Endodermal cell (in vitro differentiated cells): ENCODE measurements at regions not wholly inside any gene's neighbourhood (a gene's known extent, or its start where the extent isn't known, plus 50 kb on each side); places are given as distances from the start of the nearest gene placed in this dataset.
A peak's percentile ranks its signal among the peaks of the same experiment; 100 is the strongest.
"Not testable (repeated sequence)": the region's sequence is repeated elsewhere in the genome, so short reads cannot be mapped to it uniquely, and the experiment has no call there.

Source experiments
- DNase-seq: peaks from one replicate; pipeline ENCODE4 v3.0.0-alpha.2; 2017
- H3K27ac ChIP-seq: 2 replicates; pipeline ENCODE4 v1.5.1; 2013; ENCODE audit warnings: mild to moderate bottlenecking, low read depth, low read length, moderate library complexity
- H3K27me3 ChIP-seq: 2 replicates; pipeline ENCODE4 v1.6.1; 2013; ENCODE audit warnings: mild to moderate bottlenecking, low read length, moderate library complexity; ENCODE audit not compliant: insufficient read depth, control insufficient read depth, poor library complexity, severe bottlenecking
- H3K36me3 ChIP-seq: 2 replicates; pipeline ENCODE4 v1.7.0; 2013; ENCODE audit warnings: mild to moderate bottlenecking, low read length, moderate library complexity; ENCODE audit not compliant: control insufficient read depth, insufficient read depth
- H3K4me1 ChIP-seq: one replicate; pipeline ENCODE4 v1.7.0; 2013; ENCODE audit warnings: low read length; ENCODE audit not compliant: control insufficient read depth, insufficient read depth
- H3K4me3 ChIP-seq: 2 replicates; pipeline ENCODE4 v1.5.1; 2013; ENCODE audit warnings: mild to moderate bottlenecking, low read length, moderate library complexity
- H3K9ac ChIP-seq: 2 replicates; pipeline ENCODE4 v1.6.1; 2013; ENCODE audit warnings: mild to moderate bottlenecking, low read length, moderate library complexity; ENCODE audit not compliant: poor library complexity, severe bottlenecking; ENCODE audit errors: extremely low read depth
- H3K9me3 ChIP-seq: 2 replicates; pipeline ENCODE4 v1.6.1; 2013; ENCODE audit warnings: mild to moderate bottlenecking, low read length, moderate library complexity; ENCODE audit not compliant: control insufficient read depth
- H3K27ac Mint-ChIP-seq: 2 replicates; pipeline ENCODE4 v1.8.0; 2020; ENCODE audit warnings: mixed read lengths
- H3K27me3 Mint-ChIP-seq: 2 replicates; pipeline ENCODE4 v1.8.0; 2021; ENCODE audit warnings: mild to moderate bottlenecking, mixed read lengths; ENCODE audit not compliant: insufficient read depth
- H3K36me3 Mint-ChIP-seq: 2 replicates; pipeline ENCODE4 v1.8.0; 2020; ENCODE audit warnings: low read depth, mixed read lengths
- H3K4me1 Mint-ChIP-seq: 2 replicates; pipeline ENCODE4 v1.8.0; 2020; ENCODE audit warnings: mixed read lengths
- H3K4me3 Mint-ChIP-seq: 2 replicates; pipeline ENCODE4 v1.8.0; 2020; ENCODE audit warnings: mild to moderate bottlenecking, moderate library complexity, mixed read lengths
- H3K9me3 Mint-ChIP-seq: 2 replicates; pipeline ENCODE4 v1.8.0; 2020; ENCODE audit warnings: mild to moderate bottlenecking, mixed read lengths
- WGBS, 2 experiments: methylation state at CpG; one replicate each; pipeline versions ENCODE4 v1.1.5 to v1.1.7; 2013; ENCODE audit warnings: missing lambda C conversion rate in 2 of 2, mixed read lengths in 1 of 2; ENCODE audit not compliant: insufficient coverage in 1 of 2, insufficient read length in 1 of 2; 5-methylcytosine and 5-hydroxymethylcytosine counted together
- TF ChIP-seq, protein P1 (sequence below): fragments of 200-600 bp; sonication (generic); conservative IDR thresholded peaks from 2 replicates; pipeline ENCODE4 v1.5.0; 2021; ENCODE audit warnings: antibody characterized with exemption, mild to moderate bottlenecking

DNA sequence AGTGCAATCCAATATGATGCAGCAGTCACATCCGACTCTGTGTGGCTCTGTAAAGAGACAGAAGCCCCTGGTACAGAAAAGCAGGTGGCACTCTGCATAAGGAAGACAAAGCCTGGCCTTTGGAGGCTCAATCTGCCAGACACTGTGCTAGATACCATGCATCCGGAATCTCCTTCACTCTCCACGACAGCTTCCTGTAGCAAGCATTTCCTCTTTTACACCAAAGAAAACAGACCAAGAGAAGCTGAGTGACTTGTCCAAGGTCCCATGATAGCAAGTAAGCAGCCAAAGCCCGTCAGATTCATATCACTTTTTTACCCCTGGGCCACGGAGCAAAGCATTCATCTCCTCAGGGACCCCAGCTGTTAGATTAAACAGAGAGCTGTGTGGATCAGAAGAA is 64.2 kb upstream of the SMIM23 start:
- H3K9ac ChIP-seq = no peak overlapping the region
- no peak overlapping the region for H3K4me3 ChIP-seq
- H3K4me1 Mint-ChIP-seq = peaks cover 27% of the 10 kb centered on the region
- no peaks in the 10 kb centered on the region for H3K4me1 ChIP-seq
- no peaks in the 10 kb centered on the region for H3K36me3 Mint-ChIP-seq
- peak; percentile 39 for DNase-seq
- peaks cover 9% of the 10 kb centered on the region for H3K27me3 Mint-ChIP-seq
- H3K4me3 Mint-ChIP-seq = no peak overlapping the region
- WGBS, 2 experiments = 79 to 96% methylated on average over 3 to 5 of the region's 5 CpGs
- H3K9me3 ChIP-seq = peaks cover 1% of the 10 kb centered on the region
- no peaks in the 10 kb centered on the region for H3K36me3 ChIP-seq
- H3K27ac Mint-ChIP-seq = no peak overlapping the region
- H3K27me3 ChIP-seq = no peaks in the 10 kb centered on the region
- H3K27ac ChIP-seq = no peak overlapping the region
- TF ChIP-seq, protein P1, sequence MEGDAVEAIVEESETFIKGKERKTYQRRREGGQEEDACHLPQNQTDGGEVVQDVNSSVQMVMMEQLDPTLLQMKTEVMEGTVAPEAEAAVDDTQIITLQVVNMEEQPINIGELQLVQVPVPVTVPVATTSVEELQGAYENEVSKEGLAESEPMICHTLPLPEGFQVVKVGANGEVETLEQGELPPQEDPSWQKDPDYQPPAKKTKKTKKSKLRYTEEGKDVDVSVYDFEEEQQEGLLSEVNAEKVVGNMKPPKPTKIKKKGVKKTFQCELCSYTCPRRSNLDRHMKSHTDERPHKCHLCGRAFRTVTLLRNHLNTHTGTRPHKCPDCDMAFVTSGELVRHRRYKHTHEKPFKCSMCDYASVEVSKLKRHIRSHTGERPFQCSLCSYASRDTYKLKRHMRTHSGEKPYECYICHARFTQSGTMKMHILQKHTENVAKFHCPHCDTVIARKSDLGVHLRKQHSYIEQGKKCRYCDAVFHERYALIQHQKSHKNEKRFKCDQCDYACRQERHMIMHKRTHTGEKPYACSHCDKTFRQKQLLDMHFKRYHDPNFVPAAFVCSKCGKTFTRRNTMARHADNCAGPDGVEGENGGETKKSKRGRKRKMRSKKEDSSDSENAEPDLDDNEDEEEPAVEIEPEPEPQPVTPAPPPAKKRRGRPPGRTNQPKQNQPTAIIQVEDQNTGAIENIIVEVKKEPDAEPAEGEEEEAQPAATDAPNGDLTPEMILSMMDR = no peak
- H3K9me3 Mint-ChIP-seq = peaks cover 8% of the 10 kb centered on the region

DNA sequence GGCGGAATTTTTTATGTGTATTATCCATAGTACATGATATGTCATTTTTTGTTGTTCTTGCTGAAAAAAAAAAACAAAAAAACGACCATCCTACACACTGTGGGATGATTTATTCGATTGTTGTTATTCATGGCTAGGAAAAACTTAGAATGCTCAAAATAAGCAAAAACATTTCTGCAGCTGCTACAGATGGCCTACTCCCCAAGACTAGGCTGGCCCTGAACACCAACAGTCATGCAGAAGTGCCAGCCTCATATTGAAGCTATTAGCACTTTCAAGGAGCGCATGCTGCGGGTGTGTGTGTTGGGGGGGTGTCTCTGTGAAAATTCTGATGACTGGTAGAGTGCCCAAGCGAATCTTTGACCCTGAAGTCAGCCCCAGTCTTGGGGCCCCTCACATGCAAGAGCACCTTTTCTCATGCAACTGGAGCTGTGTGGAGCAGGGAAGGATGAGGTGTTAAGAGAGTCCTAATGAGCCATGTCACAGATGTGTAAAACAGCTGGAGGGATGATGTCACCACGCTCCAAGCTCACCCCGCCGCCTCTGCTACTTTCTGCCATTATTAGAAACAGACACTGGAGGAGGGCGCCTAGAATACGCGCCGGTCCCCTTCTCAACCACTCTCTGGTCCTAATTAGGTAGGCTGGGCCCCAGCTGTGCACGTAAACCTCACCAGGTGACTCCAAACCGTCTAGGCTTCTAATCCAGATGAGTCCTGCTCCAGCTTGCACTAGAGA is 61.0 kb upstream of the SMIM23 start:
- Histone ChIP-seq H3K36me3 (no peaks in the 10 kb centered on the region), H3K4me3 (no peak overlapping the region), H3K27me3 (no peaks in the 10 kb centered on the region), H3K27ac (no peak overlapping the region), H3K4me1 (no peaks in the 10 kb centered on the region), H3K9ac (no peak overlapping the region), H3K9me3 (peaks cover 17% of the 10 kb centered on the region)
- H3K27ac Mint-ChIP-seq = no peak overlapping the region
- 70 to 81% methylated on average over 6 to 14 of the region's 15 CpGs for WGBS, 2 experiments
- peak; percentile 59 for DNase-seq
- no peaks in the 10 kb centered on the region for H3K36me3 Mint-ChIP-seq
- no peak overlapping the region for H3K4me3 Mint-ChIP-seq
- TF ChIP-seq, protein P1 = no peak
- H3K27me3 Mint-ChIP-seq = peaks cover 4% of the 10 kb centered on the region
- peaks cover 27% of the 10 kb centered on the region for H3K4me1 Mint-ChIP-seq
- H3K9me3 Mint-ChIP-seq = peaks cover 18% of the 10 kb centered on the region

DNA sequence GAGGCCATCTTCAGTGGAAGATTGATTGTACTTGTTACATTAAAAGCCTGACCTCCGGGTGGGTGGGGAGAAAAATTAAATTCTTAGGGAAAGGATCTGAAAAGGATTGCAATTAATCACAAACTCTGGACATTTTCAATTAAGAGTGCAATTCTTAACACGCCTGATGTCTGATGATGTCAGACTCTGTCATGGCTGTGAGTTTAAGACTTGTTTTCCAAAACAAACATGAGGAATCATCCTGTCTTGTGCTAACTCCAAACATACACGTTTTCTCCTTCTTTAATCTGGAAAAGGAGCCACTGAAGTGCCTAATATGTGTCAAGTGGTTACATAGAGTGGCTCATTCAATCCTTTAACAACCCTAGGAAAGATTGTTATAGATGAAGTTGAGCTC is 60.4 kb upstream of the SMIM23 start:
- TF ChIP-seq, protein P1 = no peak
- H3K4me3 Mint-ChIP-seq = no peak overlapping the region
- no peak overlapping the region for H3K4me3 ChIP-seq
- H3K9me3 ChIP-seq = peaks cover 22% of the 10 kb centered on the region
- WGBS, 2 experiments = 93 to 100% methylated on average over 1 to 3 of the region's 3 CpGs
- no peak overlapping the region for H3K9ac ChIP-seq
- H3K27me3 ChIP-seq = no peaks in the 10 kb centered on the region
- H3K4me1 Mint-ChIP-seq = peaks cover 27% of the 10 kb centered on the region
- no peaks in the 10 kb centered on the region for H3K36me3 Mint-ChIP-seq
- DNase-seq = no peak
- H3K9me3 Mint-ChIP-seq = peaks cover 22% of the 10 kb centered on the region
- H3K4me1 ChIP-seq = no peaks in the 10 kb centered on the region
- no peaks in the 10 kb centered on the region for H3K27me3 Mint-ChIP-seq
- no peaks in the 10 kb centered on the region for H3K36me3 ChIP-seq
- H3K27ac ChIP-seq = no peak overlapping the region
- no peak overlapping the region for H3K27ac Mint-ChIP-seq

- WGBS, 2 experiments = 93% methylated on average over 2 of the region's 2 CpGs; no CpG with 5 or more reads in 1 of the 2 experiments
- H3K36me3 ChIP-seq, H3K36me3 Mint-ChIP-seq: not testable (repeated sequence)
Measured at GRCh38 chr5:171726819-171727218, 58.8 kb upstream of the SMIM23 start.

More at GRCh38 chr5:171726819-171727218, 58.8 kb upstream of the SMIM23 start:
- H3K4me1 Mint-ChIP-seq = peaks cover 18% of the 10 kb centered on the region
- H3K27ac ChIP-seq, H3K4me1 ChIP-seq, H3K27me3 Mint-ChIP-seq, H3K27ac Mint-ChIP-seq, DNase-seq, H3K4me3 Mint-ChIP-seq, H3K4me3 ChIP-seq, H3K9ac ChIP-seq, H3K27me3 ChIP-seq: not testable (repeated sequence)
- peaks cover 25% of the 10 kb centered on the region for H3K9me3 ChIP-seq
- H3K9me3 Mint-ChIP-seq = peaks cover 23% of the 10 kb centered on the region
